ENCODE measurements at regions not wholly inside any gene's neighbourhood (a gene's known extent, or its start where the extent isn't known, plus 50 kb on each side); places are given as distances from the start of the nearest gene placed in this dataset.

DNA sequence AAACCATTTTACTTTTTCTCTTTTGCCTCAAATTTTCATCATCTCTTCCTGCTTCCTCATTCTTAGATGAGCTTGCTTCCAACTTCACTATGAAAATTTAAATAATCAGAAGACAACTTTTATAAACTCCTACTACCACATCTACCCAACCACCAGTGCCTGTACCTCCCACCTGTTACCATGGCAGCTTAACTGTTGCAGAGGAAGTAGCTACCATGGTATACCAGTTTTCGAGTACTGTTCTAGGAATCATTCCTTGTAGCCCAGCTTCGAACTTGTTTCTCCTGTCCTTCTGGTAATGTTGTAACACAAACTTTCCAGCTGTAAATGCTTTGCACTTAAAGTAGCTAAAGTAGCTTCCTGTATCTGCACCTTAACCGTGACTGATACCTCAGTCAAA lies 266.8 kb upstream of the NREP start:
- BruUV-seq (replicated peaks) = no TSS peak
- CTCF ChIA-PET = interaction anchor here (1.4 to 2.1 kb wide), 4 partner anchors 20 to 473 kb away, joined by 3 to 4 read pairs (median 4); no protein-coding TSS in a partner anchor
- TF ChIP-seq EZH2 (IDR thresholded peaks at IDR 0.05; ENCODE audit: borderline replicate concordance, low read depth, low read length, severe bottlenecking) (no peak), CTCF (IDR thresholded peaks at IDR 0.05; ENCODE audit: extremely low read depth in 1 of 2, insufficient read depth in 1 of 2, low read depth in 1 of 2, low read length in 2 of 2) (no peak), MYC (IDR thresholded peaks at IDR 0.05; ENCODE audit: low read depth, low read length) (no peak)

GRCh38 chr5:112018846-112019245 lies 261.9 kb upstream of the NREP start:
- no peaks in the 10 kb centered on the region for H3K4me1 ChIP-seq (ENCODE audit: control insufficient read depth, extremely low read depth, insufficient read depth, low read length)
- H2AFZ ChIP-seq (ENCODE audit: low read depth, low read length) = no peak overlapping the region
- no peaks in the 10 kb centered on the region for H3K27me3 ChIP-seq (ENCODE audit: control insufficient read depth in 2 of 2, insufficient read depth in 2 of 2, low read length in 2 of 2)
- DNase-seq (ENCODE audit: low read depth, low spot score) = no peak
- POLR2A ChIA-PET = no interaction called here
- no peak overlapping the region for H3K4me3 ChIP-seq (replicated peaks in 1 of 3; ENCODE audit: insufficient read depth in 1 of 3, low read depth in 1 of 3, low read length in 3 of 3)
- intact Hi-C loops (cut with micrococcal nuclease) = loop anchor here (5.0 kb wide), 1 partner anchor 103 kb away; no protein-coding TSS in a partner anchor
- CTCF ChIA-PET = no interaction called here
- no peaks in the 10 kb centered on the region for H3K9me1 ChIP-seq (replicated peaks; ENCODE audit: control insufficient read depth, extremely low read depth, insufficient read depth, low read length)
- no peaks in the 10 kb centered on the region for H4K20me1 ChIP-seq (replicated peaks; ENCODE audit: control insufficient read depth, extremely low read depth, insufficient read depth, low read length)
- no peak overlapping the region for H3K4me2 ChIP-seq (ENCODE audit: insufficient read depth, low read length)
- H3K9ac ChIP-seq (replicated peaks; ENCODE audit: extremely low read depth, insufficient read depth, low read length) = no peak overlapping the region
- H3K27ac ChIP-seq (ENCODE audit: insufficient read depth, low read depth, low read length) = no peak overlapping the region
- FAIRE-seq = no peak
- no peaks in the 10 kb centered on the region for H3K36me3 ChIP-seq (ENCODE audit: control insufficient read depth in 2 of 2, extremely low read depth in 1 of 2, insufficient read depth in 2 of 2, low read length in 2 of 2)
- TF ChIP-seq CTCF (IDR thresholded peaks at IDR 0.05; ENCODE audit: extremely low read depth in 1 of 2, insufficient read depth in 1 of 2, low read depth in 1 of 2, low read length in 2 of 2) = no peak
- TF ChIP-seq GATA2 (IDR thresholded peaks at IDR 0.05; ENCODE audit: insufficient read depth, insufficient read length, low read depth, low read length) = no peak
- TF ChIP-seq EZH2 (IDR thresholded peaks at IDR 0.05; ENCODE audit: borderline replicate concordance, low read depth, low read length, severe bottlenecking) = no peak
- TF ChIP-seq, protein P1, sequence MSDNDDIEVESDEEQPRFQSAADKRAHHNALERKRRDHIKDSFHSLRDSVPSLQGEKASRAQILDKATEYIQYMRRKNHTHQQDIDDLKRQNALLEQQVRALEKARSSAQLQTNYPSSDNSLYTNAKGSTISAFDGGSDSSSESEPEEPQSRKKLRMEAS (IDR thresholded peaks at IDR 0.05; ENCODE audit: insufficient read depth, insufficient read length) = no peak
- TF ChIP-seq POLR2A (IDR thresholded peaks at IDR 0.05; ENCODE audit: low read depth, low read length) = no peak
- TF ChIP-seq JUN (IDR thresholded peaks at IDR 0.05; ENCODE audit: borderline replicate concordance, insufficient read depth, insufficient read length, low read depth) = no peak
- no peak for TF ChIP-seq FOS (IDR thresholded peaks at IDR 0.05; ENCODE audit: borderline replicate concordance, insufficient read depth, low read length)
- no peak for TF ChIP-seq MYC (IDR thresholded peaks at IDR 0.05; ENCODE audit: low read depth, low read length)
- TF ChIP-seq POLR2AphosphoS5 (IDR thresholded peaks at IDR 0.05; ENCODE audit: insufficient read depth, low read depth, low read length) = no peak
- dilution Hi-C loops (cut with MboI; ENCODE audit: extremely low pct_ligation_motif_present, low sequenced_read_pairs) = no loop called here
- H3K9me3 ChIP-seq (replicated peaks; ENCODE audit: control insufficient read depth, insufficient read depth, low read length) = no peaks in the 10 kb centered on the region
- H3K79me2 ChIP-seq (ENCODE audit: control insufficient read depth, insufficient read depth, low read length) = no peaks in the 10 kb centered on the region
- BruUV-seq (replicated peaks) = no TSS peak

More for the DNA sequence above, 266.8 kb upstream of the NREP start:
- FAIRE-seq (no peak), DNase-seq (ENCODE audit: low read depth, low spot score) (no peak)
- Histone ChIP-seq H3K36me3 (ENCODE audit: control insufficient read depth in 2 of 2, extremely low read depth in 1 of 2, insufficient read depth in 2 of 2, low read length in 2 of 2) (no peaks in the 10 kb centered on the region), H3K9me1 (replicated peaks; ENCODE audit: control insufficient read depth, extremely low read depth, insufficient read depth, low read length) (no peaks in the 10 kb centered on the region), H4K20me1 (replicated peaks; ENCODE audit: control insufficient read depth, extremely low read depth, insufficient read depth, low read length) (no peaks in the 10 kb centered on the region), H3K4me1 (ENCODE audit: control insufficient read depth, extremely low read depth, insufficient read depth, low read length) (no peaks in the 10 kb centered on the region), H3K9ac (replicated peaks; ENCODE audit: extremely low read depth, insufficient read depth, low read length) (no peak overlapping the region), H3K27ac (ENCODE audit: insufficient read depth, low read depth, low read length) (no peak overlapping the region), H3K79me2 (ENCODE audit: control insufficient read depth, insufficient read depth, low read length) (no peaks in the 10 kb centered on the region), H3K27me3 (ENCODE audit: control insufficient read depth in 2 of 2, insufficient read depth in 2 of 2, low read length in 2 of 2) (no peaks in the 10 kb centered on the region), H3K4me2 (ENCODE audit: insufficient read depth, low read length) (no peak overlapping the region), H2AFZ (ENCODE audit: low read depth, low read length) (no peak overlapping the region), H3K4me3 (replicated peaks in 1 of 3; ENCODE audit: insufficient read depth in 1 of 3, low read depth in 1 of 3, low read length in 3 of 3) (no peak overlapping the region), H3K9me3 (replicated peaks; ENCODE audit: control insufficient read depth, insufficient read depth, low read length) (no peaks in the 10 kb centered on the region)
- intact Hi-C loops (cut with micrococcal nuclease) (no loop called here), dilution Hi-C loops (cut with MboI; ENCODE audit: extremely low pct_ligation_motif_present, low sequenced_read_pairs) (no loop called here)
- POLR2A ChIA-PET = no interaction called here
